Activated naive CD4-positive, alpha-beta T cell treated with Interleukin-2 at 50 U/mL for 16 hours (primary cell): ENCODE measurements at regions not wholly inside any gene's neighbourhood (a gene's known extent, or its start where the extent isn't known, plus 50 kb on each side); places are given as distances from the start of the nearest gene placed in this dataset.

Experiments used
- DNase-seq: peaks from one replicate; pipeline ENCODE4 v3.0.0-alpha.2; 2020

- DNase-seq, result no peak
Measured at GRCh38 chr4:71243091-71243833, 95.6 kb upstream of the SLC4A4 start.

DNA sequence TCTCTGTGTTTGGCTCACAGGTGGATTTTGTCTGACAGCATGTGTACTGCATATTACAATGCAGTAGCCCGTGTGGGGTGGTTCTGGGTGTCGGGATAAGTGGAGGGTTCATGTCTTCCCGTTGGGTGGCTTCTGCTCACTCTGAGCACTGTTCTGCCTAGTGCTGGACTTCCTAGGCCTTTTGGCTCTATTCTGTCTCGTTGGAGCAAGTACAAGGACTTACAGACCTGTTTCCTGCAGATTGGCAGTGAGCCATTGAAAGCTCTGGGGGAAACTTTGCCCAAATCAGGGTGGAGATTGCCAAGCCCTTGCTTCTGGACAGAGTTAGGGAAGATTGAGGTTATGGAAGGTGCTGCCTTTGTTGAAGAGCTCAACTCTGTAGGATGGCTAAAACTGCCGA, 91.1 kb upstream of the SLC4A4 start:
- DNase-seq, result no peak

DNA sequence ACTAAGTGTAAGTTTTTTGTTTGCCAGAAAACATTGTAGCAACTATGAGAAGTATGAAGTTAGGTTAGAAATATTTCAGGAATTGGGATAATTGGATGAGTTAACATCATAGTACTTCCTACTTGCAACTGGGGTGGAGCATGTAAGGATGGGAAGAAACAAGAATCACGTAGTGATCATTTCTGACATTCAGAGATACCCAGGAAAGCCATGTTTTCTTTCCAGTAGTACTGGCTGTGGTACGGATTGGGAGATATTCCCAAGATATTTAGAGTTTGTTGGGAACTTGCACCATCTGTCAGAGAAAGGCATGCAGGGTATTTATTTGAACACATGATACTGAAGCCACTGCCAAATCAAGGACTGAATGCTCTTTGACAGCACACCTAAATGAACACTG, 87.6 kb upstream of the SLC4A4 start:
- DNase-seq, result no peak

GRCh38 chr4:71253545-71253944, 85.3 kb upstream of the SLC4A4 start:
- no peak for DNase-seq

DNA sequence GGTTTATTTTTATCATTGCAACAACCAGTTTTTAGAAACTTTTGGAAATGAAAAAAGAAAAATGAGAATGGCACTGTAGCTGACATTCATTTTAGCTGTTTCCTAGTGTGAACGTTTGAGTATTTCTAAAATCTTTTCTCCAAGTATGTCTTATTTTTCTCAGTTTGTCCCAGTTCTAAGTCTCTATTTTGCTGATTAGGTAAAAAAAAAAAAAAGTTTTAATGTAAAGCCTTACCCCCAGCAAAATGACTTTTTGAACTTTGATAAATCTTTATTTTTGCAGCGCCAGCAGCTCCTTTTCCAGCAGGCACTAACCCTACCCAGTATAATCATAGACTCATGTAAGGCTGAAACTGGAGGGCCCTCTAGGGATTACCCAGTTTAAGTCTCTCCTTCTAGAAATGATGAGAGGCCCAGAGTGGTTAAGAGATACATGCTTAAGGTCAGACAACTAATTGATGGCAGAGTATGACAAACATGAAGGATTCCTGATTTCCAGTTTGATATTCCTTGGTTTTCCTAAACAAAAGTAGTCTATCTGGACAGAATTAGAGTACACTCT, 84.3 kb upstream of the SLC4A4 start:
- DNase-seq, result no peak

- no peak for DNase-seq
Measured at GRCh38 chr4:71255976-71256375, 82.8 kb upstream of the SLC4A4 start.

GRCh38 chr4:71257761-71258160, 81.1 kb upstream of the SLC4A4 start:
- DNase-seq, result no peak

DNA sequence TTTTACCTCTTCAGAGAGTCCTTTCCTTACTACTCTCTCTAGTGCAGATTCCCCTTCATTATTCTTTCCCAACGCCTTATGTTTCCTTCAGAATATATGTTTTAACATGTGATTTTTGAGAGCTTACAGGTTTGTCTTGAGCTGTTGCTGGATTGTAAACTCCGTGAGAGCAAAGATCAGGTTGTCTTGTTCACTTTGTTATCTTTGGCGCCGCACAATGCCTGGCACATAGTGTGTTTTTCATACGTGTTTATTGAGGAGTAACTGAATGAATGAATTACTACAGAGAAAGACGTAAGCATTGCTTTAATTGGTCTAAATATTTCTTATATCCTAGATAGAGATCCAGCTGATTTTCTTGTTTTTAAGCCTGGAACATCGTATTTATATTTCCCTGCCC, 80.5 kb upstream of the SLC4A4 start:
- no peak for DNase-seq

DNA sequence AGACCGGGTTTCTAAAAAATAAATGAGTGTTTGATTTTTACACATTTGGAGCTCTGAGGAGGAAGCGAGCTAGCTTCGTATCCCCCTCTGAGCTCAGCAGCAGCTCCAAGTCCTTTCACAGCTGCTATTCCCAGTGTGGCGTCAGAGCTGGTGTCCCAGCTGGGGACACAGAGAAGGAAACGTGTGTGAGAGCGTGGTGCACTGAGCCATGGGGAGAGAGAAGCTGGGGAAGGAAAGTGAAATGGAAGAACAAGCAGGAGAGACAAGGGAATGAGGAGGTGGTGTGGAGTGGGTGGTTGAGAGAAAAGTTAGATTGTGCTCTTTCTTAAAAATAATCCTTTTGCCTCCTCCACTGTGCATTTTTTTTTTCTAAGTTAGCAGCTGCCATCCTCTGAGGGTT, 79.5 kb upstream of the SLC4A4 start:
- DNase-seq, result no peak

DNA sequence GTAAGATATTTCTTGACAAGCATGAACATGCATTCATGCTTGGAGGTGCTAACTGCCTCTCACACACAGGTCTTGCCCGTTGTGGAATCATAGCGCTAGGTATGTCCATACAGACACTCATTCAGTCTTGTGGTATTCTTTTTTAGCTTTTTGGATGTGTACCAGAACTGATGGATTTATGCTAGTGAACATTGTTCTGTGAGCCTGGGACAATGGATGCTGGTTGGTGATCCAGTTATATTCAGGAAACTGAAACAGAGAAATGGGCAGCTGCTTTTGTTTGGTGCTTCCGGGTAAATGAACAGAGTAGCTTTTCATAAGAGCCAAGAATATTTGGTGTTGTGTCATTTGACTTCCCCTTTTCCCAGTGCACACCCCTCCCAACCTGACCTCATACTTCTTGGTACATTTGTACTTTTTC, 78.9 kb upstream of the SLC4A4 start:
- DNase-seq, result no peak

GRCh38 chr4:71260544-71260943, 78.3 kb upstream of the SLC4A4 start:
- DNase-seq, result no peak

DNA sequence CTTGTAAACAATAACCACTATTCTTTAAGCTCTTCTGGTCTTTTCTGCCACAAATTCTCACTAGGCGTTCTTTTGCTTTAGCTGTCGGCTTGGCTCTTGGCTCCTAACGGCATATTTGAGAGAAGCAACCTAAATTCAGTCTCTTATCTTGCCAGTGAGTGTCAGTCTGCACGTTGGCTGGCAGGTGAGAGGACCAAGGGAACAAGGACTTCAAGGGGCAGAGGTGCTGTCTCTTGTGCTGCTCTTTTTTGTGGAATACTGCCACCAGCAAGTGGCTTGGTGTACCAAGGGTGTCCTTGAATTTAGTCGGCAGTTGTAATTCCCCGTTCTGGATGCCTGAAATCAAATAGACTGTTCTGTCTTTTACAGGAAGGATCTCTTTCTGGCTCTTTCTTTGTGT, 77.8 kb upstream of the SLC4A4 start:
- no peak for DNase-seq

- DNase-seq, result no peak
Measured at GRCh38 chr4:71261633-71262121, 77.1 kb upstream of the SLC4A4 start.

- no peak for DNase-seq
Measured at GRCh38 chr4:71262161-71262560, 76.7 kb upstream of the SLC4A4 start.

DNA sequence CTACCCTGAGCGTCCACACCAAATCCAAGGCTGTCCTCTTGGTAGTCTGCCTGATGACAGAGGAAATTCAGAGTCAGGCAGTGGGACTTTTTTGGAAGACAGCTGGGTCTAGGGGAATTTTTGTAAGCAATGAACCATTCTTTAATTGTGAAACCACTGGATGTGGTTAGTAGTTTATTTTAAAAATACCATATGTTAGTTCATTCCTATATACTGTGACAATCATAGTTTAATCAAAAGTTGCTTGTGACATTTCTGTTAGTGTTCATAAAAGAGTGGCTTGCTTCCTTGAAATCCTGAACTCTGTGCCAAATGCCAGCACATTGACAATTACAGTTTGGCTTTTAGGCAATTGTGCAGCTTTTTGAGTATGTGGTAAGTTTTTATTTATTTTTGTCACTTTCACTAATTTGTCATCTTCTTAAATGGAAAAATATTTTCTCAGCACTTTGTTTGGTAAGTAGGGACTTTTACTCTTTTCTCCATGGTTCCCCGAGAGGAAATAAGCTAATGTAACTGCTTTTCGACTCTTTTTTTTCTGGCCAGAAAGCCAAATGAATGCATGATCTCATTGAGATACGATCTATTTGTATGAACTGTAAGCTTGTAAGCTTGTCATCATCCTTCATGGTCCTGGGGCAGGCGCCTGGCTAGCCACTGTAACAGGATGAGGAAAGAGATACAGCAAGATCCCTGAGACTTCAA, 72.6 kb upstream of the SLC4A4 start:
- DNase-seq, result no peak

- DNase-seq, result no peak
Measured at GRCh38 chr4:71267244-71267643, 71.6 kb upstream of the SLC4A4 start.

- DNase-seq, result no peak
Measured at GRCh38 chr4:71268166-71268565, 70.7 kb upstream of the SLC4A4 start.

GRCh38 chr4:71269233-71269632, 69.6 kb upstream of the SLC4A4 start:
- no peak for DNase-seq

- no peak for DNase-seq
Measured at GRCh38 chr4:71270901-71271300, 67.9 kb upstream of the SLC4A4 start.

DNA sequence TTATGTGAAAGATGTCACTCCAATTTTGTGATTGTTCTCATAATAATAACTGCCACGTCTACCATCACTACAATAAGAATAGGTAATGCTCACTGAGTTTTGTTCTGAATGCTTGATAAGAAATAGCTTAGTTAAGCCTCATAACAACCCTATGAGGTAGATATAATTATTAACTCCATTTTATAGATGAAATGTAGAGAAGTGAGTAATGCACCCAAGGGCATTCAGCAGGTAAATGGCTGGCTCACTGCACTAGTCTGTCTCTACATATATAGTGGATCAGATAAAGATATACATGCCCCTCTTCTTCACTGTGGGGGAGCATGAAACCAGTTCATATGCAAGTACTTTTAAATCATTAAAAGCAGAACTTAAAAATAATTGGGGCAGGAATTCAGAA, 65.8 kb upstream of the SLC4A4 start:
- DNase-seq, result no peak

DNA sequence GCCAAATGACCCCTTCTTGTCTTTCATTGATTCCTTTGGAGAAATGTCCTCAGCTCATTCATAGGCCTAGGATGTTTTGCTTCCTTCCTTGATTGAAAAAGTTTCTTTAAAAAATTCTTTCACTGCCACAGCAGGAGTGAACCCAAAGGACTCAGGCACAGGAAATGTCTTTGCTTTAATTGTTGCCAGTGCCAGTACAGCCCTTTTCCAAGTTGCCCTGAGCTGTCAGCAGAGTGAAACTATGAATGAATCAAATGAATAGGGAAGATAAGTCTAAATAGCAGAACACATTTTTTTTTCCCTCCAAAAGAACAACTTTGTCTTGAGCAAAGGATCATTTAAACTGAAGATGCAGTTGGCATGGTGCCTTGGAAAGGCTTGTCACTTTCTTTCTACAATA, 63.8 kb upstream of the SLC4A4 start:
- no peak for DNase-seq

GRCh38 chr4:71275570-71275969, 63.2 kb upstream of the SLC4A4 start:
- no peak for DNase-seq

- DNase-seq, result no peak
Measured at GRCh38 chr4:71277353-71277752, 61.5 kb upstream of the SLC4A4 start.

- no peak for DNase-seq
Measured at GRCh38 chr4:71283642-71284257, 55.1 kb upstream of the SLC4A4 start.
